Pancreas (tissue), 10 donors: ENCODE measurements at regions not wholly inside any gene's neighbourhood (a gene's known extent, or its start where the extent isn't known, plus 50 kb on each side); places are given as distances from the start of the nearest gene placed in this dataset.

Experiments
- ATAC-seq, 4 donors: fragments of 200-7000 bp; cut with Tn5 transposase; one replicate each; pipeline versions ENCODE4 v1.8.0 to v1.9.1; 2020; ENCODE audit warnings: mild to moderate bottlenecking in 4 of 4, moderate library complexity in 4 of 4
- DNase-seq, 6 donors: peaks; one replicate each; pipeline ENCODE4 v3.0.0-alpha.2; 2020
- FAIRE-seq: peaks from 2 replicates; lab custom pipeline; 2012; peaks lifted over from hg19 to GRCh38; lab: Jason Lieb, UNC
- H3K27ac ChIP-seq, 4 donors: fragments of 200-600 bp; sonication (generic); 1 replicate in 3 of 4; 2 replicates in 1 of 4; pipeline versions ENCODE4 v1.5.0 to v1.8.0; 2020
- H3K27me3 ChIP-seq, 4 donors: fragments of 200-600 bp; one replicate each; pipeline ENCODE4 v1.8.0; 2021
- H3K36me3 ChIP-seq, 3 donors: fragments of 200-600 bp; sonication (generic) in 1 of 3; one replicate each; pipeline versions ENCODE4 v1.5.0 to v1.8.0; 2020 to 2021
- H3K4me1 ChIP-seq, 3 donors: fragments of 200-600 bp; one replicate each; pipeline ENCODE4 v1.8.0; 2021
- H3K4me3 ChIP-seq, 4 donors: fragments of 200-600 bp; sonication (generic) in 2 of 4; one replicate each; pipeline versions ENCODE4 v1.5.0 to v1.8.0; 2020 to 2021
- H3K9me3 ChIP-seq, 4 donors: fragments of 200-600 bp; one replicate each; pipeline ENCODE4 v1.8.0; 2021
- WGBS, 2 donors: extraction: QIAGEN DNeasy Blood & Tissue Kit; methylation state at CpG; one replicate each; pipeline ENCODE4 v1.1.7; 2013; 5-methylcytosine and 5-hydroxymethylcytosine counted together
- intact Hi-C, 3 donors: fragments of 100-400 bp; cut with DNase I; formaldehyde crosslinking; loops; one replicate each; pipeline versions ENCODE4 v1.11.1 to v1.14.2; 2022
- TF ChIP-seq, protein P1 (sequence below), 4 donors: fragments of 200-600 bp; sonication (generic) in 3 of 4; IDR thresholded peaks; one replicate each; pipeline versions ENCODE4 v1.5.0 to v1.8.0; 2021; ENCODE audit warnings: antibody characterized with exemption in 4 of 4
- donor health status: healthy with polysubstance abuse.
- donor health status: DM: no; HTN: no; CAD: no; lungs with moderate emphysema.
- donor health status: DM: no; HTN: no; CAD: no.
- donor health status: control.
- donor health status: control.
- donor health status: Bipolar disorder and iron deficiency.
- donor health status: DM: yes; HTN: yes; CAD: no.
- donor health status: DM: no; HTN: no; CAD: no.
- donor health status: DM: no; HTN: no; CAD: no.
- donor health status: DM: yes; HTN: yes; CAD: no.

DNA sequence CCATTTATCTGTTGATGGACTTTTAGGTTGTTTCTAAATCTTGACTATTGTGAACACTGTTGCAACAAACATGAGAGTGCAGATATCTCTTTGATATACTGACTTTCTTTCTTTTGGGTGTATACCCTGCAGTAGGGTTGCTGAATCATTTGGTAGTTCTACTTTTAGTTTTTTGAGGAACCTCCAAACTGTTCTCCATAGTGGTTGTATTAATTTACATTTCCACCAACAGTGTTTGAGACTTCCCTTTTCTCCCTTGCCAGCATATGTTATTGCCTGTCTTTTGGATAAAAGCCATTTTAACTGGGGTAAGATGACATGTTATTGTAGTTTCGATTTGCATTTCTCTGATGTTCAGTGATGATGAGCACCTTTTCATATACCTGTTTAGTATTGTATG lies 330.0 kb downstream of the DDX10 start:
- Histone ChIP-seq H3K9me3 (no peaks in the 10 kb centered on the region), H3K27me3 (no peaks in the 10 kb centered on the region), H3K4me3 (no peak overlapping the region), H3K27ac (no peak overlapping the region), H3K4me1 (no peaks in the 10 kb centered on the region), H3K36me3 (no peaks in the 10 kb centered on the region)
- TF ChIP-seq, protein P1, sequence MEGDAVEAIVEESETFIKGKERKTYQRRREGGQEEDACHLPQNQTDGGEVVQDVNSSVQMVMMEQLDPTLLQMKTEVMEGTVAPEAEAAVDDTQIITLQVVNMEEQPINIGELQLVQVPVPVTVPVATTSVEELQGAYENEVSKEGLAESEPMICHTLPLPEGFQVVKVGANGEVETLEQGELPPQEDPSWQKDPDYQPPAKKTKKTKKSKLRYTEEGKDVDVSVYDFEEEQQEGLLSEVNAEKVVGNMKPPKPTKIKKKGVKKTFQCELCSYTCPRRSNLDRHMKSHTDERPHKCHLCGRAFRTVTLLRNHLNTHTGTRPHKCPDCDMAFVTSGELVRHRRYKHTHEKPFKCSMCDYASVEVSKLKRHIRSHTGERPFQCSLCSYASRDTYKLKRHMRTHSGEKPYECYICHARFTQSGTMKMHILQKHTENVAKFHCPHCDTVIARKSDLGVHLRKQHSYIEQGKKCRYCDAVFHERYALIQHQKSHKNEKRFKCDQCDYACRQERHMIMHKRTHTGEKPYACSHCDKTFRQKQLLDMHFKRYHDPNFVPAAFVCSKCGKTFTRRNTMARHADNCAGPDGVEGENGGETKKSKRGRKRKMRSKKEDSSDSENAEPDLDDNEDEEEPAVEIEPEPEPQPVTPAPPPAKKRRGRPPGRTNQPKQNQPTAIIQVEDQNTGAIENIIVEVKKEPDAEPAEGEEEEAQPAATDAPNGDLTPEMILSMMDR (IDR thresholded peaks at IDR 0.05): no peak
- FAIRE-seq (no peak), ATAC-seq (no peak), DNase-seq (no peak)
- intact Hi-C loops: no loop called here
- 63 to 71% methylated on average over 1 of the region's 1 CpG for WGBS, 2 donors

DNA sequence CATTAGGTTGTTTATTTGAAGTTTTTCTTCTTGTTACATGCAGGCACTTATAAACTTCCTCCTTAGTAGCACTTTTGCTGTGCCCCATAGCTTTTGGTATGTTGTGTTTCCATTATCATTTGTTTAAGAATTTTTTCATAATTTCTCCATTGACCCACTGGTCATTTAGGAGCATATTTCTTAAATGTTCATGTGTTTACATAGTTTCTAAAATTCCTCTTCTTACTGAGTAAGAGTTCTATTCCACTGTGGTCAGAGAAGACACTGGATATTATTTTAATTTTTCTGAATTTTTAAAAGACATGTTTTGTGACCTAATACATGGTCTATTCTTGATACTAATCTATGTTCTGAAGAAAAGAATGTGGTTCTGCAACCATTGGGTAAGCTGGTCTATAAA lies 333.0 kb downstream of the DDX10 start:
- Histone ChIP-seq H3K36me3 (no peaks in the 10 kb centered on the region), H3K9me3 (no peaks in the 10 kb centered on the region), H3K27me3 (no peaks in the 10 kb centered on the region), H3K4me1 (no peaks in the 10 kb centered on the region), H3K4me3 (no peak overlapping the region), H3K27ac (no peak overlapping the region)
- ATAC-seq (no peak), DNase-seq (no peak), FAIRE-seq (no peak)
- TF ChIP-seq, protein P1 (IDR thresholded peaks at IDR 0.05): no peak
- intact Hi-C loops: no loop called here

DNA sequence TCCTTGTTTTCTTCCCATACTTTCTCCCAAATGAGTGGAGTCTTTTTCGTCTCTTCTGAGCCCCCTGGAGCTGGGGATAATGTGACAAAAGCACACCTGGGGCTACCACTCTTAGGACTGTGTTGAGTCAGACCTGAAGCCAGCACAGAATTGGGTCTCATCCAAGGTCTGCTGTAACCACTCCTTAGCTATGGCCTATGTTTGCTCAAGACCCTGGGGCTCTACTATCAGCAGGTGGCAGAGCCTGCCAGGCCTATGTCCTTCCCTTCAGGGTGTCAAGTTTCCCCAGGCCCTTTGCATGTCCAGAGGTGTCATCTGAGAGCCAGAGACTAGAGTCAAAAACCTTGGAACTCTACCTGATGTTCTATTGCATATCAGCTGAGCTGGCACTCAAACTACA lies 335.7 kb downstream of the DDX10 start:
- Histone ChIP-seq H3K27ac (no peak overlapping the region), H3K9me3 (no peaks in the 10 kb centered on the region), H3K4me3 (no peak overlapping the region), H3K36me3 (no peaks in the 10 kb centered on the region), H3K4me1 (no peaks in the 10 kb centered on the region), H3K27me3 (no peaks in the 10 kb centered on the region)
- DNase-seq: no peak
- TF ChIP-seq, protein P1 (IDR thresholded peaks at IDR 0.05): no peak
- FAIRE-seq: no peak
- WGBS, 2 donors: 33 to 52% methylated on average over 1 of the region's 1 CpG
- ATAC-seq: no peak
- intact Hi-C loops: no loop called here

DNA sequence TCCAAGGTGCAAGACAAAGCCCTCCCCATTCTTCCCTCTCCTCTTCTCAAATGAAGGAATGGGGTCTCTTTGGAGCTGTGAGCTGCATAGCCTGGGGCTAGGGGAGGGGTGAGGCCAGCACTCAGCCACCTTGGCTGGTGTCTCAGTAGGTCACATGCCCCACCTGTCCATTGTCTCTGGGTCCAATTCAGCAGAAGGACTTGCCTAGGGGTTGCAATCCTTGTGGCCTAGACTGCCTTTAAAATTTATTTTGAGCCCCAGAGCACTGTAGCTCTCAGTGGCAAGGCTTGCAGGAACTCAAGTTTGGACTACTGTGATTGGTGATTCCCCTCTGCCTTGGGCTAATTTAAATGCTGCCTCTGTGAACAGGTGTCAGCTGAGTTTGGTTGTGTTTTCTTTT lies 336.7 kb downstream of the DDX10 start:
- TF ChIP-seq, protein P1 (IDR thresholded peaks at IDR 0.05): no peak
- no peak for DNase-seq
- ATAC-seq: no peak
- Histone ChIP-seq H3K27me3 (no peaks in the 10 kb centered on the region), H3K27ac (no peak overlapping the region), H3K9me3 (no peaks in the 10 kb centered on the region), H3K4me1 (no peaks in the 10 kb centered on the region), H3K4me3 (no peak overlapping the region), H3K36me3 (no peaks in the 10 kb centered on the region)
- intact Hi-C loops: no loop called here
- no peak for FAIRE-seq

DNA sequence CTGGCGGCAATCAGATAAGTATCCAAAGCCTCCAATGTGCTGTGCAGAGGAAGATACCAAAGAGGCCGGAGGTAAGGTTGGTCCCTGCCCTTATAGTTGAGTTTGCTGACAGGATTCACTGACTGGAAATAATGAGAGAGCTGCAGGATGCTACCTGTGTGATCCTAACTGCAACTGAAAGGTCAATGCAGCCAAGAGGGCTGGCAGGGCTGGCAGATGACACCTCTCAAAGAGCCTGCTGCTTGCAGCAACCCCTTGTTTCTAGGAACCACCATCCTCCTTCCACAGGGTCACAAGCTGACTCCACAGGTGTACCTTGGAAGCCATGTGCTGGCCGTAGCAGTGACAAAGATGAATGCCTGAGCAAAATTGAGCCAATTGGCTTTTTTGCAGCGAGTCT lies 348.1 kb downstream of the DDX10 start:
- TF ChIP-seq, protein P1 (IDR thresholded peaks at IDR 0.05): no peak
- Histone ChIP-seq H3K36me3 (no peaks in the 10 kb centered on the region), H3K27me3 (no peaks in the 10 kb centered on the region), H3K4me3 (no peak overlapping the region), H3K27ac (no peak overlapping the region), H3K4me1 (no peaks in the 10 kb centered on the region), H3K9me3 (no peaks in the 10 kb centered on the region)
- no peak for DNase-seq
- no peak for ATAC-seq
- 60 to 62% methylated on average over 4 of the region's 4 CpGs for WGBS, 2 donors
- intact Hi-C loops: no loop called here
- FAIRE-seq: no peak
